Muscle layer of colon (tissue), 2 donors: ENCODE measurements at regions not wholly inside any gene's neighbourhood (a gene's known extent, or its start where the extent isn't known, plus 50 kb on each side); places are given as distances from the start of the nearest gene placed in this dataset.

Experiments
- H3K27ac ChIP-seq: one replicate; pipeline ENCODE4 v1.7.0; 2013; ENCODE audit warnings: low read depth, mild to moderate bottlenecking, low read length, moderate library complexity
- H3K27me3 ChIP-seq, 2 donors: one replicate each; pipeline ENCODE4 v1.7.0; 2013; ENCODE audit warnings: low read length in 2 of 2, mild to moderate bottlenecking in 2 of 2; ENCODE audit not compliant: insufficient read depth in 2 of 2, control insufficient read depth in 1 of 2
- H3K36me3 ChIP-seq: one replicate; pipeline ENCODE4 v1.7.0; 2013; ENCODE audit warnings: mild to moderate bottlenecking, low read length; ENCODE audit not compliant: insufficient read depth
- H3K4me1 ChIP-seq: one replicate; pipeline ENCODE4 v1.7.0; 2013; ENCODE audit warnings: mild to moderate bottlenecking, low read length; ENCODE audit not compliant: insufficient read depth
- H3K4me3 ChIP-seq, 2 donors: one replicate each; pipeline ENCODE4 v1.7.0; 2013; ENCODE audit warnings: low read length in 2 of 2, low read depth in 1 of 2, mild to moderate bottlenecking in 1 of 2, moderate library complexity in 1 of 2
- H3K9ac ChIP-seq: one replicate; pipeline ENCODE4 v1.7.0; 2013; ENCODE audit warnings: low read length
- H3K9me3 ChIP-seq: one replicate; pipeline ENCODE4 v1.7.0; 2013; ENCODE audit warnings: mild to moderate bottlenecking, low read length
- donor health status: abdominal sarcoma.
- donor health status: Adenocarcinoma of cecum.

- no peak overlapping the region for H3K4me3 ChIP-seq
- H3K9ac ChIP-seq, result no peak overlapping the region
- no peak overlapping the region for H3K27ac ChIP-seq
- H3K4me1 ChIP-seq, result no peaks in the 10 kb centered on the region
- no peaks in the 10 kb centered on the region for H3K36me3 ChIP-seq
- no peaks in the 10 kb centered on the region for H3K9me3 ChIP-seq
- no peaks in the 10 kb centered on the region for H3K27me3 ChIP-seq
Measured at GRCh38 chr3:43783987-43784639, 93.4 kb downstream of the ABHD5 start.

DNA sequence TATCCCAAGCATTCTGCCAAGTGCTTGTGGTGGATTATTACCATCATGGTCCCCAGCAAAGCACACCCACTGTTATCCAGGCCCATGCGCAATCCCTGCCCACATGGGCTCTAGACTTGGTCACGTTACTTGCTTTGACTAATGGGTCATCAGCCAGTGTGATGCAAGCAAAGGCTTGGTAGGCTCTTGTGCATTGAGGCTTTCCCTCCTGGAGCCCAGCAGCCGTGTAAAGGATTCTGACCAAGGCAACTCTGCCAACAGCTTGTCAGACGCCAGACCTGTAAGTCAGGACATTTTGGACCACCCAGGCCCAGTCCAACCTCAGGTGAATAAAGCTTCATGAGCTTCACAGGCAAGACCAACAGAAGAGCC, 93.9 kb downstream of the ABHD5 start:
- Histone ChIP-seq H3K27me3 (no peaks in the 10 kb centered on the region), H3K27ac (no peak overlapping the region), H3K9me3 (no peaks in the 10 kb centered on the region)

DNA sequence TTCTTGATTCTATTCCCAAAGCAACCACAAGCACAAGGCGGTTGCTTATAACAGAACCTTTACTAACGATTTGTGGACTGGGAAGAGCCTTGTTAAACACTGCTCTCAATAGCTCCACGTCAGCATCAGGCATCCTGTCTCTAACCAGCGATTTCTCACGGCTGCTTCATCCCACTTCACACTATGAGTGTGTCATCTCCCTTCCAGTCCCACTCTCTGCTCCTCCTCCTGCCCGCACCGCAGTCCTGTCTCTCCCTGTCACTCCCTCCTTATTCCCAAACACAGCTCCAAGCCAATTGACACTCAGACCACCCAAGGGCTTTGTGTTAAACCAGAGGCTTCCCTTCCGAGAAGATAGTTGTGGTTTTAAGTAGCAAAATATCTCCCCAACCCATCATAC, 94.8 kb downstream of the ABHD5 start:
- no peaks in the 10 kb centered on the region for H3K36me3 ChIP-seq
- H3K9ac ChIP-seq, result no peak overlapping the region
- H3K27ac ChIP-seq, result no peak overlapping the region
- H3K4me3 ChIP-seq, result no peak overlapping the region
- H3K27me3 ChIP-seq, result no peaks in the 10 kb centered on the region
- H3K4me1 ChIP-seq, result no peaks in the 10 kb centered on the region
- H3K9me3 ChIP-seq, result no peaks in the 10 kb centered on the region

More for the DNA sequence above, 93.9 kb downstream of the ABHD5 start:
- no peak overlapping the region for H3K4me3 ChIP-seq
- no peak overlapping the region for H3K9ac ChIP-seq
- no peaks in the 10 kb centered on the region for H3K36me3 ChIP-seq
- H3K4me1 ChIP-seq, result no peaks in the 10 kb centered on the region

- Histone ChIP-seq H3K4me3 (no peak overlapping the region), H3K27ac (no peak overlapping the region), H3K27me3 (no peaks in the 10 kb centered on the region), H3K36me3 (no peaks in the 10 kb centered on the region), H3K4me1 (no peaks in the 10 kb centered on the region), H3K9me3 (no peaks in the 10 kb centered on the region), H3K9ac (no peak overlapping the region)
Measured at GRCh38 chr3:43786102-43786501, 95.4 kb downstream of the ABHD5 start.

GRCh38 chr3:43786526-43787305, 96.0 kb downstream of the ABHD5 start:
- no peak overlapping the region for H3K4me3 ChIP-seq

DNA sequence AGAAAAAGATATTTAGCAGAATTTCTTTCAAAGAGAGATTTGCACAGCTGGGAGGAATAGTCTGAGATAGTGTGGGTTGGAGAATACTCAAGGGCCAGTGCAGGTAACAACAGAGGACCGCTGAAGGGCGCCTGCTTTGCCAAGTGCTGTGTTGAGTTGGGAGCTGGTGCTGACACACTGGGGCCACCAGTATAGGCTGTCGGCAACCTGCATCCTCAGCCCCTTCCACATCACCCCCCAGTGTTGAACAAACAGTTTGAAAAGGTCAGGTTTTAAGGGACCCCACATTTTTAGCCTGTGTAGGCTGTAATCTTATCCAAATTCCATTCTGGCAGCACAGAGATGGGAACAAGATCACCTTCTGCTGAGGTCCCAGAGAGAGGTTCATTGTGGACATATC, 96.6 kb downstream of the ABHD5 start:
- Histone ChIP-seq H3K36me3 (no peaks in the 10 kb centered on the region), H3K4me3 (no peak overlapping the region), H3K9ac (no peak overlapping the region), H3K9me3 (no peaks in the 10 kb centered on the region), H3K4me1 (no peaks in the 10 kb centered on the region), H3K27me3 (no peaks in the 10 kb centered on the region), H3K27ac (no peak overlapping the region)

More at GRCh38 chr3:43786526-43787305, 96.0 kb downstream of the ABHD5 start:
- no peaks in the 10 kb centered on the region for H3K9me3 ChIP-seq
- no peak overlapping the region for H3K27ac ChIP-seq
- no peaks in the 10 kb centered on the region for H3K4me1 ChIP-seq
- H3K9ac ChIP-seq, result no peak overlapping the region
- no peaks in the 10 kb centered on the region for H3K27me3 ChIP-seq
- H3K36me3 ChIP-seq, result no peaks in the 10 kb centered on the region

DNA sequence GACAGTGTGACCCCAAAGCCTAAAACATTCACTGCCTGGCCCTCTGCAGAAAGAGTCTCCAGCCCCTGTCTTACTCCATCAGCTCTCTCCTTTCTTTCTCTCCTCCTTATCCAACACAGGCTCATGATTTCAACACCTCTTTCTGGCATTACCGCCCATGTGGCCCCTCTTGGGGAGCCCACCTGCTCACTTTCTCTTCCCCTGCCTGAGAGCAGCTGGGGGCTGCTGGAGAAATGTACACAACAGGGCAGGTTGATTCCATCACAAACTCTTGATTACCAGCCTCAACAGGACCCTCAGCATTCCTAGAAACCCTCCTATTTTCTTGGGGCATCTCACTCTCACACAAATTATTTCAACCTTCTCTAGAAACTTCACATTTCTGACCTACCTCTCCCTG, 98.3 kb downstream of the ABHD5 start:
- Histone ChIP-seq H3K4me3 (no peak overlapping the region), H3K9me3 (no peaks in the 10 kb centered on the region), H3K36me3 (no peaks in the 10 kb centered on the region), H3K27ac (no peak overlapping the region), H3K4me1 (no peaks in the 10 kb centered on the region), H3K27me3 (no peaks in the 10 kb centered on the region), H3K9ac (no peak overlapping the region)

DNA sequence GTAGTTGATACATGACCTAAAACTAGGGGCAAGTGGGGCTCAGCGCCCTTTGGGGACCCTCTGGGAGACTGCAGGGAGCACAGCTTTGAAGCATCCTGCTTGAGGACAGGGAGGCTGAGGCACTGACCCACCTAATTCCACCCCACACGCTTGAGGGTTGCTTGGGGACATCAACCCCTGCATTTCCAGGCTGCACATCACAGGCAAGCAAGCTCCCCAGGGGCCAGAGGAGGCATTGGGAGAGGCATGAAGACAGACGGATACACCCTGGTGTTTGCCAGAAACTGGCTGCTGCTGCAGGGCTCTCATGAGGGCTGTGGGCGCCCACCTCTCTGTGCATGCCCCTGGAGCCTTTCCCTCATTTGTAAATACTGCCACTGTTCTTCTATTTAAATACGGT, 99.3 kb downstream of the ABHD5 start:
- H3K4me3 ChIP-seq, result no peak overlapping the region
- H3K27me3 ChIP-seq, result no peaks in the 10 kb centered on the region
- no peak overlapping the region for H3K27ac ChIP-seq
- no peak overlapping the region for H3K9ac ChIP-seq
- no peaks in the 10 kb centered on the region for H3K36me3 ChIP-seq
- no peaks in the 10 kb centered on the region for H3K9me3 ChIP-seq
- H3K4me1 ChIP-seq, result no peaks in the 10 kb centered on the region

DNA sequence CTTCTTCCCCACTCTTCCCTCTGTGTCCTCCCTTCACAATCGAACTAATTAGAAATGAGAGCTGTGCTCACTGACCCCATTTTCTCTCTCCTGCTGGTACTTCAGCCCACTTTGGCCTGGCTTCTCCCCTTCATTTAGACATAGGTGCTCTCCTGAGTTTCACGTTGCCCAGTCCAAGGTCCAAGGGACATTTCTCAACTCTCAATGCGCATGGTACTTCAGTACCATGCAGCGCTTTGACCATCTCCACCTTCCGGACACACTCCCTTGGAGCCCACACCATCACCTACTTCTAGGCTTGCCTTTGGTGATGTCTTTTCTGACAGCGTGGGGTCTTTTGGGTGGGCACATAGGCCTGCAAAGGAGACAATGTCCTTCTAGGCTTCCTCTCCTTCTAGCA, 99.7 kb downstream of the ABHD5 start:
- H3K27ac ChIP-seq, result no peak overlapping the region
- no peak overlapping the region for H3K9ac ChIP-seq
- H3K36me3 ChIP-seq, result no peaks in the 10 kb centered on the region
- H3K4me3 ChIP-seq, result no peak overlapping the region
- no peaks in the 10 kb centered on the region for H3K4me1 ChIP-seq
- no peaks in the 10 kb centered on the region for H3K9me3 ChIP-seq
- no peaks in the 10 kb centered on the region for H3K27me3 ChIP-seq

DNA sequence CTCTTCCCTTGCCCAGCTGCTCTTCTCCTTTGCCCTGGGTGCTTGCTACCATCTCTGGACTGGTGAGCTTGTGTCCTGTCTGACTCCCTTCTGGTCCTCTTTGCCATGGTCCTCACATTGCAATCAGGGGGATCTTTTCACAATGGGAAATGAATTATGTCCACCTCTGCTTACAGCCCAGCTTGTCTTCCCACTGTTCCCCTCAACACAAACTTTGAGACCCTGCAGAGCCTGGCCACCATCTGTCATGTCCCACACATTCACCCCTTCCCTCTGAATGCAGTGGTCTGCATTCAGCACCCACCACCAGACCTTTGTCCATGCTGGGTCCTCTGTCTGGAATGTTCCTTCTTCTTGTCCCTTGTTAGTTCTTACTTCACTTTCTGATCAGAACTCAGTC, 100.5 kb downstream of the ABHD5 start:
- H3K9me3 ChIP-seq, result no peaks in the 10 kb centered on the region
- H3K4me3 ChIP-seq, result no peak overlapping the region
- no peaks in the 10 kb centered on the region for H3K36me3 ChIP-seq
- H3K27ac ChIP-seq, result no peak overlapping the region
- no peak overlapping the region for H3K9ac ChIP-seq
- no peaks in the 10 kb centered on the region for H3K27me3 ChIP-seq
- no peaks in the 10 kb centered on the region for H3K4me1 ChIP-seq

DNA sequence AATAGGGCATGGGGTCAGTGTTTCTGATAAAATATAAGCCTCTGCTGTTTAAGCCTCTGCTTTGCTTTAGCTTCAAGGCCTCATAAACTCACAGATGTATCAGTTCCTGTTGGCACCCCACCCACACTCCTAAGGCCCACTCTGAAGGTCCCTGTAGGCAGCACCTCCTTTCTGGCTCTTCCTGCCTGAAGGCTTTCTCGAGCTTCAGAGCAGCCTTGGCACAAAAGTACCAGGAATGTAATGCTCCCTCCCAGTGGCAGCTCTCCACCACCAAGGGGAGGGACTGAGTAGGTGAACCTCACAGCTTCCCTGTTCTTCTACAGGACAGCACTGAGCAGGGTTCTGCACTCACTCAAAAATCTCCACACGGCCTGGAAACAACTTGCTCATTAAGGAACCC, 102.2 kb downstream of the ABHD5 start:
- H3K4me3 ChIP-seq, result no peak overlapping the region
- no peaks in the 10 kb centered on the region for H3K9me3 ChIP-seq
- H3K36me3 ChIP-seq, result no peaks in the 10 kb centered on the region
- no peak overlapping the region for H3K27ac ChIP-seq
- H3K9ac ChIP-seq, result no peak overlapping the region
- H3K4me1 ChIP-seq, result no peaks in the 10 kb centered on the region
- no peaks in the 10 kb centered on the region for H3K27me3 ChIP-seq
